Endothelial cell of umbilical vein (primary cell): ENCODE measurements at regions not wholly inside any gene's neighbourhood (a gene's known extent, or its start where the extent isn't known, plus 50 kb on each side); places are given as distances from the start of the nearest gene placed in this dataset.

Experiments
- BruUV-seq: library from RNA; stranded (reverse); fragments of 400-500 nt; replicated peaks from 2 replicates; lab custom pipeline; 2021; lab: Mats Ljungman, UMichigan
- CTCF ChIA-PET: fragments of 300-600, 350-600 bp; sonication (Branson Sonifier 250); formaldehyde crosslinking; loops from one replicate; lab custom pipeline; 2021; ENCODE audit warnings: antibody characterized with exemption, inconsistent platforms; lab: Charles Lee
- POLR2A ChIA-PET: fragments of 300-600, 350-600 bp; sonication (Branson Sonifier 250); formaldehyde crosslinking; loops from one replicate; lab custom pipeline; 2021; ENCODE audit warnings: antibody characterized with exemption, inconsistent platforms; lab: Charles Lee
- DNase-seq: peaks from one replicate; pipeline ENCODE4 v3.0.0-alpha.2; 2011; ENCODE audit warnings: low read depth, low spot score
- FAIRE-seq: peaks from 2 replicates; lab custom pipeline; 2011; peaks lifted over from hg19 to GRCh38; lab: Jason Lieb, UNC
- H2AFZ ChIP-seq: 2 replicates; pipeline ENCODE4 v1.6.0; 2012; ENCODE audit warnings: low read depth, low read length, control low read depth, inconsistent platforms
- H3K27ac ChIP-seq: 2 replicates; pipeline ENCODE4 v1.5.1; 2011; ENCODE audit warnings: low read depth, mild to moderate bottlenecking, control low read depth, low read length, moderate library complexity; ENCODE audit not compliant: insufficient read depth
- H3K27me3 ChIP-seq, 2 experiments: 2 replicates each; pipeline versions ENCODE4 v1.6.0 to v1.6.1; 2011; ENCODE audit warnings: low read length in 2 of 2, mixed read lengths in 1 of 2; ENCODE audit not compliant: control insufficient read depth in 2 of 2, insufficient read depth in 2 of 2
- H3K36me3 ChIP-seq, 2 experiments: 2 replicates in 1 of 2; 3 replicates in 1 of 2; pipeline ENCODE4 v1.5.1; 2011; ENCODE audit warnings: low read length in 2 of 2, mild to moderate bottlenecking in 1 of 2, moderate library complexity in 1 of 2; ENCODE audit not compliant: control insufficient read depth in 2 of 2, insufficient read depth in 2 of 2; ENCODE audit errors: extremely low read depth in 1 of 2
- H3K4me1 ChIP-seq: 3 replicates; pipeline ENCODE4 v1.5.1; 2011; ENCODE audit warnings: mild to moderate bottlenecking, low read length; ENCODE audit not compliant: control insufficient read depth, insufficient read depth; ENCODE audit errors: extremely low read depth
- H3K4me2 ChIP-seq: 2 replicates; pipeline ENCODE4 v1.6.1; 2011; ENCODE audit warnings: low read length, control low read depth, mixed read lengths; ENCODE audit not compliant: insufficient read depth
- H3K4me3 ChIP-seq, 3 experiments: fragments of 200-600 bp in 1 of 3; sonication (generic), shearing (Covaris generic) in 1 of 3; replicated peaks in 1 of 3; 2 replicates each; pipeline ENCODE4 v1.5.1; 2011 to 2016; ENCODE audit warnings: control low read depth in 3 of 3, low read length in 3 of 3, mild to moderate bottlenecking in 2 of 3, inconsistent platforms in 1 of 3, low read depth in 1 of 3, moderate library complexity in 1 of 3; ENCODE audit not compliant: insufficient read depth in 1 of 3
- H3K79me2 ChIP-seq: 2 replicates; pipeline ENCODE4 v1.6.0; 2012; ENCODE audit warnings: low read length, inconsistent platforms; ENCODE audit not compliant: control insufficient read depth, insufficient read depth
- H3K9ac ChIP-seq: replicated peaks from 2 replicates; pipeline ENCODE3; 2011; ENCODE audit warnings: low read length, control low read depth; ENCODE audit not compliant: insufficient read depth; ENCODE audit errors: extremely low read depth
- H3K9me1 ChIP-seq: replicated peaks from 3 replicates; pipeline ENCODE4 v1.6.0; 2011; ENCODE audit warnings: mild to moderate bottlenecking, low read length; ENCODE audit not compliant: control insufficient read depth, insufficient read depth; ENCODE audit errors: extremely low read depth
- H3K9me3 ChIP-seq: replicated peaks from 2 replicates; pipeline ENCODE4 v1.5.1; 2012; ENCODE audit warnings: low read length, inconsistent platforms; ENCODE audit not compliant: control insufficient read depth, insufficient read depth
- H4K20me1 ChIP-seq: replicated peaks from 2 replicates; pipeline ENCODE3; 2011; ENCODE audit warnings: mild to moderate bottlenecking, low read length; ENCODE audit not compliant: control insufficient read depth, insufficient read depth; ENCODE audit errors: extremely low read depth
- EZH2 ChIP-seq: IDR thresholded peaks from 2 replicates; pipeline ENCODE4 v1.6.1; 2012; ENCODE audit warnings: borderline replicate concordance, low read depth, mild to moderate bottlenecking, moderate library complexity, low read length, inconsistent platforms; ENCODE audit not compliant: severe bottlenecking
- FOS ChIP-seq: IDR thresholded peaks from 2 replicates; pipeline ENCODE4 v1.6.1; 2011; ENCODE audit warnings: mild to moderate bottlenecking, low read length, moderate library complexity, borderline replicate concordance; ENCODE audit not compliant: insufficient read depth
- GATA2 ChIP-seq: IDR thresholded peaks from 2 replicates; pipeline ENCODE4 v1.7.0; 2011; ENCODE audit warnings: low read depth, mild to moderate bottlenecking, moderate library complexity, mixed read lengths, low read length; ENCODE audit not compliant: insufficient read length, insufficient read depth
- JUN ChIP-seq: IDR thresholded peaks from 2 replicates; pipeline ENCODE4 v1.6.1; 2011; ENCODE audit warnings: borderline replicate concordance, low read depth; ENCODE audit not compliant: insufficient read length, insufficient read depth
- MYC ChIP-seq: IDR thresholded peaks from one replicate; pipeline ENCODE4 v1.6.1; 2011; ENCODE audit warnings: mild to moderate bottlenecking, low read depth, low read length
- POLR2A ChIP-seq: IDR thresholded peaks from 2 replicates; pipeline ENCODE4 v1.6.1; 2012; ENCODE audit warnings: low read depth, mild to moderate bottlenecking, control low read depth, low read length
- POLR2AphosphoS5 ChIP-seq: IDR thresholded peaks from 2 replicates; pipeline ENCODE4 v1.6.1; 2012; ENCODE audit warnings: low read depth, mild to moderate bottlenecking, control low read depth, low read length, moderate library complexity; ENCODE audit not compliant: insufficient read depth
- dilution Hi-C: fragments of 300-500 bp; cut with MboI; formaldehyde crosslinking; loops from one replicate; pipeline ENCODE4 v1.15.0; 2019; ENCODE audit warnings: low sequenced_read_pairs; ENCODE audit not compliant: extremely low pct_ligation_motif_present
- intact Hi-C: fragments of 100-400 bp; cut with micrococcal nuclease; formaldehyde crosslinking; loops from one replicate; pipeline ENCODE4 v1.10.0; 2022
- TF ChIP-seq, protein P1 (sequence below): IDR thresholded peaks from 2 replicates; pipeline ENCODE4 v1.6.1; 2011; ENCODE audit not compliant: insufficient read depth, insufficient read length
- TF ChIP-seq, protein P2 (sequence below), 2 donors: IDR thresholded peaks; 1 replicate in 1 of 2; 2 replicates in 1 of 2; pipeline ENCODE4 v1.5.1; 2011; ENCODE audit warnings: low read length in 2 of 2, mild to moderate bottlenecking in 2 of 2, moderate library complexity in 2 of 2, control low read depth in 1 of 2, inconsistent platforms in 1 of 2, low read depth in 1 of 2; ENCODE audit not compliant: insufficient read depth in 1 of 2; ENCODE audit errors: extremely low read depth in 1 of 2

DNA sequence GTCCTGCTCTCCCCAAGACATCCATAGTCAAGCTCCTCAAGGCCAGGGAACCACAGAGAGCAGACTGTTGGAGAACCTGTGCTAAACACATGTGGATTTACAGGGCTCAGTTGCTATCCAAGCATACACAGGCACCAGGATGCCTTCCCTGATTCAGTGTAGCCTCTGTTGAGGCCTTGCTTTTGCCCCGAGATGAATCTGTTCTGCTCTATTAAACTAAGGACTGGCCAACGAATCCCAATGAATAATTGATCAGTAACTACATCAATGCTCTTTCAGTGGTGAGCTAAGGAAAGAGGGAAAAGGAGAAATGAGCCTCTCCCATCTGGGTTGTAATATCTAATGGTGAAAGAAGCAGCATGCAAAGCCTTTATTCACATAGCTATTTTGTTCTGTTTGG is 58.7 kb upstream of the SPTBN1 start:
- Histone ChIP-seq H2AFZ (no peak overlapping the region), H3K9ac (no peak overlapping the region), H3K36me3 (no peaks in the 10 kb centered on the region), H3K4me2 (no peak overlapping the region), H3K4me1 (peaks cover 8% of the 10 kb centered on the region), H3K9me1 (no peaks in the 10 kb centered on the region), H3K9me3 (no peaks in the 10 kb centered on the region), H3K79me2 (no peaks in the 10 kb centered on the region), H3K27ac (no peak overlapping the region), H3K27me3 (no peaks in the 10 kb centered on the region), H3K4me3 (no peak overlapping the region), H4K20me1 (no peaks in the 10 kb centered on the region)
- FAIRE-seq (no peak), DNase-seq (no peak)
- no TSS peak for BruUV-seq
- intact Hi-C loops (no loop called here), dilution Hi-C loops (no loop called here)
- ChIA-PET POLR2A (no interaction called here), CTCF (no interaction called here)
- TF ChIP-seq, protein P1, sequence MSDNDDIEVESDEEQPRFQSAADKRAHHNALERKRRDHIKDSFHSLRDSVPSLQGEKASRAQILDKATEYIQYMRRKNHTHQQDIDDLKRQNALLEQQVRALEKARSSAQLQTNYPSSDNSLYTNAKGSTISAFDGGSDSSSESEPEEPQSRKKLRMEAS: no peak
- no peak for TF ChIP-seq FOS
- TF ChIP-seq POLR2AphosphoS5: no peak
- TF ChIP-seq JUN: no peak
- no peak for TF ChIP-seq GATA2
- TF ChIP-seq MYC: no peak
- no peak for TF ChIP-seq POLR2A
- no peak for TF ChIP-seq EZH2

DNA sequence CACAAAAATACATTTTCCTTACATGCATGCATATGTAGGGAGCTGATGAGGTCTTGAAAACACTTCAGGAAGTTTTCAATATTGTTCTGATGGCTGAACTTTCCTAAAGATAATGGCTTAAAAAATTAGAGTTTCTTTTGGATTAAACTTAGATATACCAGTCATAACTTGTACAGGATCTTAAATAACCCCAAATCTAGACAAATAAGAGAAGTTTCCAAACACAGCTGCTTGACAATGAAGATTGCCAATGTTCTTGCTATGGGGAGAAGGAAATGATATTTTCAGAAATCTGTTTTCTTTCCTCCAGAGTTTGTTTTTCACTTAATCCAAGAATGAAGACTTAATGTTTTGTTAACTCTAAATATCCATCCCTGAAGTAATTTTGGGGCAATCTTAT is 54.6 kb upstream of the SPTBN1 start:
- H3K27me3 ChIP-seq: no peaks in the 10 kb centered on the region
- no peak overlapping the region for H3K4me2 ChIP-seq
- H3K36me3 ChIP-seq: no peaks in the 10 kb centered on the region
- dilution Hi-C loops: no loop called here
- no peaks in the 10 kb centered on the region for H4K20me1 ChIP-seq
- no peaks in the 10 kb centered on the region for H3K79me2 ChIP-seq
- no peak overlapping the region for H2AFZ ChIP-seq
- CTCF ChIA-PET: interaction anchor here (1.2 kb wide), 2 partner anchors 15 to 29 kb away, joined by 3 read pairs; no protein-coding TSS in a partner anchor
- TF ChIP-seq, protein P2, sequence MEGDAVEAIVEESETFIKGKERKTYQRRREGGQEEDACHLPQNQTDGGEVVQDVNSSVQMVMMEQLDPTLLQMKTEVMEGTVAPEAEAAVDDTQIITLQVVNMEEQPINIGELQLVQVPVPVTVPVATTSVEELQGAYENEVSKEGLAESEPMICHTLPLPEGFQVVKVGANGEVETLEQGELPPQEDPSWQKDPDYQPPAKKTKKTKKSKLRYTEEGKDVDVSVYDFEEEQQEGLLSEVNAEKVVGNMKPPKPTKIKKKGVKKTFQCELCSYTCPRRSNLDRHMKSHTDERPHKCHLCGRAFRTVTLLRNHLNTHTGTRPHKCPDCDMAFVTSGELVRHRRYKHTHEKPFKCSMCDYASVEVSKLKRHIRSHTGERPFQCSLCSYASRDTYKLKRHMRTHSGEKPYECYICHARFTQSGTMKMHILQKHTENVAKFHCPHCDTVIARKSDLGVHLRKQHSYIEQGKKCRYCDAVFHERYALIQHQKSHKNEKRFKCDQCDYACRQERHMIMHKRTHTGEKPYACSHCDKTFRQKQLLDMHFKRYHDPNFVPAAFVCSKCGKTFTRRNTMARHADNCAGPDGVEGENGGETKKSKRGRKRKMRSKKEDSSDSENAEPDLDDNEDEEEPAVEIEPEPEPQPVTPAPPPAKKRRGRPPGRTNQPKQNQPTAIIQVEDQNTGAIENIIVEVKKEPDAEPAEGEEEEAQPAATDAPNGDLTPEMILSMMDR (IDR thresholded peaks at IDR 0.05; ENCODE audit: extremely low read depth in 1 of 2, insufficient read depth in 1 of 2, low read depth in 1 of 2, low read length in 2 of 2): no peak
- no peak for TF ChIP-seq JUN
- H3K27ac ChIP-seq: no peak overlapping the region
- intact Hi-C loops: no loop called here
- FAIRE-seq (no peak), DNase-seq (no peak)
- no peaks in the 10 kb centered on the region for H3K9me1 ChIP-seq
- POLR2A ChIA-PET: no interaction called here
- H3K4me1 ChIP-seq: peaks cover 8% of the 10 kb centered on the region
- H3K4me3 ChIP-seq: no peak overlapping the region
- no peaks in the 10 kb centered on the region for H3K9me3 ChIP-seq
- BruUV-seq: no TSS peak
- H3K9ac ChIP-seq: no peak overlapping the region
